Sigmoid colon (tissue), 6 donors: ENCODE measurements at regions not wholly inside any gene's neighbourhood (a gene's known extent, or its start where the extent isn't known, plus 50 kb on each side); places are given as distances from the start of the nearest gene placed in this dataset.
A peak's percentile ranks its signal among the peaks of the same experiment; 100 is the strongest.
"Not testable (repeated sequence)": the region's sequence is repeated elsewhere in the genome, so short reads cannot be mapped to it uniquely, and the experiment has no call there.

ENCODE experiments used
- DNase-seq: peaks from one replicate; pipeline ENCODE4 v3.0.0-alpha.2; 2019
- H3K27ac ChIP-seq, 4 donors: fragments of 200-600 bp; sonication (generic); one replicate each; pipeline ENCODE4 v1.5.1; 2016 to 2019; ENCODE audit warnings: mild to moderate bottlenecking in 1 of 4
- H3K27me3 ChIP-seq, 3 donors: fragments of 200-600 bp; sonication (generic); one replicate each; pipeline ENCODE4 v1.5.1; 2019; ENCODE audit warnings: mild to moderate bottlenecking in 1 of 3
- H3K36me3 ChIP-seq, 4 donors: fragments of 200-600 bp; sonication (generic); one replicate each; pipeline ENCODE4 v1.5.1; 2016 to 2019
- H3K4me1 ChIP-seq, 4 donors: fragments of 200-600 bp; sonication (generic); one replicate each; pipeline ENCODE4 v1.5.1; 2017 to 2019
- H3K4me3 ChIP-seq, 4 donors: fragments of 200-600 bp; sonication (generic); one replicate each; pipeline ENCODE4 v1.5.1; 2017 to 2019; ENCODE audit warnings: mild to moderate bottlenecking in 2 of 4, moderate library complexity in 1 of 4
- H3K9me3 ChIP-seq, 4 donors: fragments of 200-600 bp in 3 of 4; sonication (generic) in 3 of 4; one replicate each; pipeline versions ENCODE4 v1.5.1 to v1.6.1; 2013 to 2019
- CTCF ChIP-seq, 4 experiments: fragments of 450-650 bp in 3 of 4; fragments of 200-600 bp in 1 of 4; IDR thresholded peaks; one replicate each; pipeline ENCODE4 v1.5.1; 2016 to 2019; ENCODE audit warnings: antibody characterized with exemption in 4 of 4, mild to moderate bottlenecking in 3 of 4, moderate library complexity in 2 of 4
- POLR2AphosphoS5 ChIP-seq, 4 donors: sonication (generic); formaldehyde crosslinking; IDR thresholded peaks; one replicate each; pipeline ENCODE4 v1.6.1; 2017; ENCODE audit warnings: antibody characterized with exemption in 4 of 4
- WGBS, 2 donors: extraction: QIAGEN DNeasy Blood & Tissue Kit; methylation state at CpG; one replicate each; pipeline ENCODE4 v1.1.7; 2013; 5-methylcytosine and 5-hydroxymethylcytosine counted together
- intact Hi-C: fragments of 100-400 bp; cut with DNase I; formaldehyde crosslinking; loops from one replicate; pipeline ENCODE4 v1.15.1; 2023
- donor health status: healthy with polysubstance abuse.
- donor health status: healthy.

GRCh38 chr11:67805253-67806126 lies 131.1 kb upstream of the ALDH3B2 start:
- H3K36me3 ChIP-seq, H3K27me3 ChIP-seq, H3K9me3 ChIP-seq: not testable (repeated sequence)
- DNase-seq: peak; percentile 100
- intact Hi-C loops: loop anchor here (1.0 to 10.0 kb wide), 2 partner anchors 175 to 691 kb away; partner anchors contain the start of gene KDM2A
- 1% methylated on average over 66 of the region's 66 CpGs for WGBS, 2 donors
- TF ChIP-seq POLR2AphosphoS5 (IDR thresholded peaks at IDR 0.05): peak in 2 of 4 donors; percentile 36 to 55
- Histone ChIP-seq H3K27ac (peak overlapping the region; percentile 80 to 83 (median 82)), H3K4me3 (peak overlapping the region; percentile 62 to 79 (median 74)), H3K4me1 (peaks cover 0 to 13% (median 10%) of the 10 kb centered on the region in 4 donors)

- Histone ChIP-seq H3K4me1 (peaks cover 0 to 13% (median 10%) of the 10 kb centered on the region in 4 donors), H3K4me3 (peak overlapping the region; percentile 62 to 79 (median 74)), H3K27ac (peak overlapping the region; percentile 80 to 83 (median 82))
- H3K9me3 ChIP-seq, DNase-seq, H3K36me3 ChIP-seq, H3K27me3 ChIP-seq: not testable (repeated sequence)
- 2 to 4% methylated on average over 47 of the region's 47 CpGs for WGBS, 2 donors
- intact Hi-C loops: loop anchor here (1.0 to 10.0 kb wide), 2 partner anchors 174 to 690 kb away; partner anchors contain the start of gene KDM2A
Measured at GRCh38 chr11:67804435-67805252, 130.2 kb upstream of the ALDH3B2 start.

- not testable (repeated sequence) for DNase-seq, H3K9me3 ChIP-seq, H3K27ac ChIP-seq, H3K36me3 ChIP-seq, H3K4me3 ChIP-seq, H3K27me3 ChIP-seq
- H3K4me1 ChIP-seq: peaks cover 0 to 13% (median 10%) of the 10 kb centered on the region in 4 donors
- WGBS, 2 donors: 72% methylated on average over 4 of the region's 4 CpGs
- intact Hi-C loops: loop anchor here (10.0 kb wide), 1 partner anchor 689 kb away; the partner anchor contains the start of gene KDM2A
Measured at GRCh38 chr11:67803519-67803918, 129.1 kb upstream of the ALDH3B2 start.

GRCh38 chr11:67803055-67803454 lies 128.6 kb upstream of the ALDH3B2 start:
- not testable (repeated sequence) for DNase-seq, H3K36me3 ChIP-seq, H3K27ac ChIP-seq, H3K27me3 ChIP-seq, H3K4me3 ChIP-seq, H3K9me3 ChIP-seq
- 80 to 81% methylated on average over 7 of the region's 7 CpGs for WGBS, 2 donors
- intact Hi-C loops: loop anchor here (10.0 kb wide), 1 partner anchor 688 kb away; the partner anchor contains the start of gene KDM2A
- peaks cover 0 to 13% (median 10%) of the 10 kb centered on the region in 4 donors for H3K4me1 ChIP-seq

- peaks cover 0 to 13% (median 10%) of the 10 kb centered on the region in 4 donors for H3K4me1 ChIP-seq
- H3K9me3 ChIP-seq, H3K36me3 ChIP-seq, H3K27ac ChIP-seq, DNase-seq, H3K4me3 ChIP-seq, H3K27me3 ChIP-seq: not testable (repeated sequence)
- WGBS, 2 donors: 81 to 90% methylated on average over 4 of the region's 4 CpGs
- intact Hi-C loops: loop anchor here (10.0 kb wide), 1 partner anchor 688 kb away; the partner anchor contains the start of gene KDM2A
Measured at GRCh38 chr11:67802623-67803022, 128.2 kb upstream of the ALDH3B2 start.

- H3K4me1 ChIP-seq, H3K36me3 ChIP-seq, H3K27me3 ChIP-seq, H3K27ac ChIP-seq, H3K9me3 ChIP-seq, H3K4me3 ChIP-seq, DNase-seq: not testable (repeated sequence)
- intact Hi-C loops: loop anchor here (10.0 kb wide), 1 partner anchor 687 kb away; the partner anchor contains the start of gene KDM2A
- WGBS, 2 donors: 92% methylated on average over 6 of the region's 6 CpGs
Measured at GRCh38 chr11:67801397-67801796, 127.0 kb upstream of the ALDH3B2 start.

- not testable (repeated sequence) for DNase-seq, H3K36me3 ChIP-seq, H3K9me3 ChIP-seq, H3K27ac ChIP-seq, H3K4me3 ChIP-seq, H3K27me3 ChIP-seq, H3K4me1 ChIP-seq
- intact Hi-C loops: loop anchor here (10.0 kb wide), 1 partner anchor 686 kb away; the partner anchor contains the start of gene KDM2A
- WGBS, 2 donors: 88 to 94% methylated on average over 11 of the region's 11 CpGs
Measured at GRCh38 chr11:67800591-67800990, 126.2 kb upstream of the ALDH3B2 start.

- not testable (repeated sequence) for H3K27me3 ChIP-seq, H3K9me3 ChIP-seq, H3K4me1 ChIP-seq, H3K36me3 ChIP-seq, H3K27ac ChIP-seq, H3K4me3 ChIP-seq, DNase-seq
- intact Hi-C loops: loop anchor here (10.0 kb wide), 1 partner anchor 685 kb away; the partner anchor contains the start of gene KDM2A
- TF ChIP-seq CTCF (IDR thresholded peaks at IDR 0.05): peak; percentile 36 to 48 (median 44)
- 19 to 28% methylated on average over 4 of the region's 4 CpGs for WGBS, 2 donors
Measured at GRCh38 chr11:67799808-67800207, 125.4 kb upstream of the ALDH3B2 start.

- H3K27ac ChIP-seq, H3K9me3 ChIP-seq, H3K36me3 ChIP-seq, H3K4me1 ChIP-seq, DNase-seq, H3K27me3 ChIP-seq, intact Hi-C loops, H3K4me3 ChIP-seq: not testable (repeated sequence)
- 90 to 94% methylated on average over 15 of the region's 15 CpGs for WGBS, 2 donors
Measured at GRCh38 chr11:67797726-67798521, 123.5 kb upstream of the ALDH3B2 start.
